Esophagus (tissue), 2 donors: ENCODE measurements at regions not wholly inside any gene's neighbourhood (a gene's known extent, or its start where the extent isn't known, plus 50 kb on each side); places are given as distances from the start of the nearest gene placed in this dataset.

Experiments
- H3K27ac ChIP-seq, 2 donors: one replicate each; pipeline ENCODE4 v1.5.1; 2013; ENCODE audit warnings: low read depth in 2 of 2, mild to moderate bottlenecking in 2 of 2, inconsistent platforms in 1 of 2, low read length in 1 of 2, moderate library complexity in 1 of 2
- H3K27me3 ChIP-seq, 2 donors: one replicate each; pipeline ENCODE4 v1.6.1; 2013; ENCODE audit warnings: low read length in 2 of 2, control low read depth in 1 of 2, mild to moderate bottlenecking in 1 of 2; ENCODE audit not compliant: insufficient read depth in 2 of 2, control insufficient read depth in 1 of 2
- H3K36me3 ChIP-seq, 2 donors: one replicate each; pipeline ENCODE4 v1.6.1; 2013; ENCODE audit warnings: low read length in 1 of 2; ENCODE audit not compliant: control insufficient read depth in 2 of 2, insufficient read depth in 2 of 2
- H3K4me1 ChIP-seq, 2 donors: one replicate each; pipeline ENCODE4 v1.6.1; 2013; ENCODE audit warnings: low read length in 1 of 2; ENCODE audit not compliant: control insufficient read depth in 2 of 2, insufficient read depth in 2 of 2
- H3K4me3 ChIP-seq, 2 donors: one replicate each; pipeline ENCODE4 v1.5.1; 2013; ENCODE audit warnings: low read length in 2 of 2, mild to moderate bottlenecking in 2 of 2, low read depth in 1 of 2, moderate library complexity in 1 of 2
- H3K9me3 ChIP-seq, 2 donors: one replicate each; pipeline ENCODE4 v1.6.1; 2013; ENCODE audit warnings: mild to moderate bottlenecking in 2 of 2, low read depth in 1 of 2, low read length in 1 of 2, moderate library complexity in 1 of 2; ENCODE audit not compliant: control insufficient read depth in 2 of 2, insufficient read depth in 1 of 2
- WGBS, 2 donors: extraction: QIAGEN DNeasy Blood & Tissue Kit; methylation state at CpG; one replicate each; pipeline ENCODE4 v1.1.7; 2013; 5-methylcytosine and 5-hydroxymethylcytosine counted together
- donor health status: healthy with polysubstance abuse.
- donor health status: Bipolar disorder and iron deficiency.

DNA sequence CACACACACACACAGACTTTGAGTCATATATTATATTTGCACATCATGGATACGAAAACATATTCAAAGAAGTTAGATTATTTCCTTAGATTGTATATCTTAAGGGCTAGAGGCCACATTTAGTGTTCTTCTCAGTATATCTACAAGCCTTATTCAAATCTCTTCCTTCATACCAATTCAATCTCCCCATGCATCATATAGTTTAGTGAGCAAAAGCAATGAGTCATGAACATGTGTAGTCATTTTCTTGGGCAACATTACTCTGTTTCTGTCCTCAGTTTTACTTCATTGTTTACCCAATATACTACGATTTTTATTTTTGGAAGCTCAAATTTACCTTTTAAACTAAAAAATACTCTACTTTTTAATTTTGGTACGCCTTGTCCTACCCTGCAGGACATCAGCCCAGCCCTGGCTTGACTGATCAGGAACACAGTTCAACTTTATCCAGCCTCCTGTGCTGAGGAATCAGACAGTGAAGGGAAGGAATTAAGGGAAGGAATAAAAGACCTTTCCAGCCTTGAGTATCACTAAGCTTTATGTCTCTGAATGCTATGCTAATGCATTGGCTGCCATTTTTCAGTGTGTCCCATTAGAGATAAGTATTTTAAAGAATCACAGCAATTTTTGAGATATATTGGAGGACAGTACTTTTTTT, 101.7 kb upstream of the FST start:
- Histone ChIP-seq H3K4me1 (no peaks in the 10 kb centered on the region), H3K4me3 (no peak overlapping the region), H3K27ac (no peak overlapping the region), H3K27me3 (no peaks in the 10 kb centered on the region), H3K36me3 (no peaks in the 10 kb centered on the region), H3K9me3 (no peaks in the 10 kb centered on the region)
- WGBS, 2 donors, result 55 to 64% methylated on average over 3 of the region's 3 CpGs

DNA sequence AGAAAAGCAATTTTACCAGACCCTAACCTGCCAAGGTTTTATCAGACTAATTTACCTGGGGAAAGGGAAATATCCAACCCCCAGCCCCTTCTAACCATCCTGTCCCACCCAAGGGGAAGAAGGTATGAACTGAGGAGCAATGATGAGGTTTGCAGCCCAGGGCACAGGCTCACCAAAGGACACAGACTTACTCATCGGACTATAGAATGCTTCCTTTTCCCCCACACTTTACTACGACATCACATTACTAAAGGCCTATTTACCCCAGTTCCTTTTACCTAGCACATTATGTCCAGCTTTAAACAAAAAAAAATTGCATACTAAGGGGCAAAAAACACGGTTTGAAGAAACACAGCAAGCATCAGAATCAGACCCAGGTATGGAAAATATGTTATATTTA, 94.1 kb upstream of the FST start:
- no peaks in the 10 kb centered on the region for H3K27me3 ChIP-seq
- no peaks in the 10 kb centered on the region for H3K9me3 ChIP-seq
- H3K4me1 ChIP-seq, result no peaks in the 10 kb centered on the region
- H3K36me3 ChIP-seq, result no peaks in the 10 kb centered on the region
- no peak overlapping the region for H3K27ac ChIP-seq
- WGBS, 2 donors, result 79 to 91% methylated on average over 3 of the region's 3 CpGs
- no peak overlapping the region for H3K4me3 ChIP-seq

DNA sequence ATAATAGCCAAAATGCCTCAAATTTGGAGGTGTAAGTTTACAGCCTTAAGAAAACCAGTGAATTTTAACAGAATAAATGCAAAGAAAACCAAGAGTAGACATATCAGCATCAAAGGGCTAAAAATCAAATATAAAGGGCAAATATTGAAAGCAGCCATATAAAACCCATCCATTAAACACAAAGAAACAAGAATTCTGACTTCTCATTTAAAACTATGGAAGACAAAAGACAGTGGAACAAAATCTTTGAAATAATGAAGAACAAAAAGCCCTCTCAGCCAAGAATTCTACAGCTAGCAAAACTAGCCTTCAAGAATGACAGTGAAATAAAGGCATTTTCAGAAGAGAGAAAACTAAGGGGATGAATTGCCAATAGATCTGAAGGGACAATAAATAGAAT, 91.3 kb upstream of the FST start:
- no peaks in the 10 kb centered on the region for H3K4me1 ChIP-seq
- H3K36me3 ChIP-seq, result no peaks in the 10 kb centered on the region
- H3K27ac ChIP-seq, result no peak overlapping the region
- no peaks in the 10 kb centered on the region for H3K9me3 ChIP-seq
- H3K4me3 ChIP-seq, result no peak overlapping the region
- no peaks in the 10 kb centered on the region for H3K27me3 ChIP-seq

DNA sequence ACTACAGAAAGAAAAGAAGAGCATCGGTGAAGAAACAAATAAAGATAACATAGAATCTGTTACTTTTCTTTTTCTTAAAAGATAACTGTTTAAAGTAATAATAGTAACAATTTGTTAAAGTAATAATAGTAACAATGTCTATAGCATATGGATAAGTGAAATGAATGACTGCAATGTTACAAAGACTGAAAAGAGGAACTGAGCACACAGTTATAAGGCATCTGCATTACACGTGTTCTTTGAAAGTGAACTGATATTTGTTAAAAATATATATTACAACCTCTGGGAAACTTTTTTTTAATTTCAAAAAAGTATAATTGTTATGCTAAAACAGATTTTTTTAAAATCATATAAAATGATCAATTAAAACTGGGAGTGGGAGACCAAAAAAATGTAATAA, 88.4 kb upstream of the FST start:
- Histone ChIP-seq H3K9me3 (no peaks in the 10 kb centered on the region), H3K27ac (no peak overlapping the region), H3K27me3 (no peaks in the 10 kb centered on the region), H3K36me3 (no peaks in the 10 kb centered on the region), H3K4me3 (no peak overlapping the region), H3K4me1 (no peaks in the 10 kb centered on the region)
- 88 to 89% methylated on average over 2 of the region's 2 CpGs for WGBS, 2 donors

DNA sequence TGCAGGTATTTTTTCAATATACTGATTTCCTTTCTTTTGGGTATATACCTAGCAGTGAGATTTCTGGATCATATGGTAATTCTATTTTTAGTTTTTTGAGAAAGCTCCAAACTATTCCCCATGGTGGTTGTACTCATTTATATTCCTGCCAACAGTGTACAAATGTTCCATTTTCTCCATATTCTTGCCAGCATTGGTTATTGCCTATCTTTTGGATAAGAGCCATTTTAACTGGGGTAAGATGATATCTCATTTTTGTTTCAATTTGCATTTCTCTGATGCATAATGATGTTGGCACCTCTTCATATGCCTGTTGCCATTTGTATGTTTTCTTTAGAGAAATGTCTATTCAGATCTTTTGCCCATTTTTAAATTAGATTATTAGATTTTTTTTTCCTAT, 85.6 kb upstream of the FST start:
- no peak overlapping the region for H3K27ac ChIP-seq
- no peaks in the 10 kb centered on the region for H3K9me3 ChIP-seq
- no peaks in the 10 kb centered on the region for H3K36me3 ChIP-seq

DNA sequence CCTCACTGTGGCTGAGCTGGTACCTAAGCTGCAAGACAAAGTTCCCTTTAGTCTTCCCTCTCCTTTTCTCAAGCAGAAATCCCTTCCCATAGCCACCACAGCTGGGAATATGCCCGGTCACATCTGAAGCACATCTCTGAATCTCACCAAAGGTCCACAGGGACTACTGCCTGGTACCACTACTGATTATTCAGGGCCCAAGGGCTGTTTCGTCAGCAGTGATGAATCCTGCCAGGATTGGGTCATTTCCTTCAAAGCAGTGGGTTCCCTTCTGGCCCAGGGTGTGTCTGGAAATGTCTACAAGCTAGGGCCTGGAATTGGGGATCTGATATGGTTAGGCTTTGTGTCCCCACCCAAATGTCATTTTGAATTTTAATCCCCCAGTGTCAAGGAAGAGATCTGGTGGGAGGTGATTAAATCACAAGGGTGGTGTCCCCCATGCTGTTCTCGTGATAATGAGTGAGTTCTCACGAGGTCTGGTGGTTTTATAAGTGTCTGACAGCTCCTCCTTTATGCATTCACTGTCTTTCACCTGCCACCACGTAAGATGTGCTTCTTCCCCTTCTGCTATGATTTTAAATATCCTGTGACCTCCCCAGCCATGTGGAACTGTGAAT, 83.2 kb upstream of the FST start:
- Histone ChIP-seq H3K27ac (no peak overlapping the region), H3K9me3 (no peaks in the 10 kb centered on the region), H3K27me3 (no peaks in the 10 kb centered on the region), H3K36me3 (no peaks in the 10 kb centered on the region), H3K4me1 (no peaks in the 10 kb centered on the region), H3K4me3 (no peak overlapping the region)
- 60 to 83% methylated on average over 5 of the region's 5 CpGs for WGBS, 2 donors

More for the DNA sequence above, 85.6 kb upstream of the FST start:
- Histone ChIP-seq H3K4me3 (no peak overlapping the region), H3K27me3 (no peaks in the 10 kb centered on the region), H3K4me1 (no peaks in the 10 kb centered on the region)

DNA sequence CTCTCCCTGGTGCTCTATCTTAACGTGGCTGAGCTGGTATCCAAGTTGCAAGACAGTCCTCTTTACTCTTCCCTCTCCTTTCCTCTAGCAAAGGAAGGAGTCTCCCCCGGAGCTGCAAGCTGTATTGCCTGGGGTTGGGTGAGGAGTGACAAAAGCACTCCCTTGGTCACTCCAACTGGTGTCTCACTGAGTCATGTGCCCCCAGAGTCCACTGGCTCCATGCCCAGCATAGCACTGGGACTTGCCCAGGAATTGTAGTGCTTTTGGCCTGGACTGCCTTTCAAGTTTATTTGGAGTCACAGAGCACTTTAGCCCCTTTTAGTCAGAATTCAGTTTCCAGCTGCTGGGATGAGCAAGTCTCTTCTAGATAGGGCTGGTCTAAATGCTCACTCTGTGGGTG, 82.6 kb upstream of the FST start:
- WGBS, 2 donors, result 24 to 66% methylated on average over 2 of the region's 2 CpGs
- H3K27me3 ChIP-seq, result no peaks in the 10 kb centered on the region
- H3K36me3 ChIP-seq, result no peaks in the 10 kb centered on the region
- no peaks in the 10 kb centered on the region for H3K4me1 ChIP-seq
- H3K4me3 ChIP-seq, result no peak overlapping the region
- no peaks in the 10 kb centered on the region for H3K9me3 ChIP-seq
- H3K27ac ChIP-seq, result no peak overlapping the region

DNA sequence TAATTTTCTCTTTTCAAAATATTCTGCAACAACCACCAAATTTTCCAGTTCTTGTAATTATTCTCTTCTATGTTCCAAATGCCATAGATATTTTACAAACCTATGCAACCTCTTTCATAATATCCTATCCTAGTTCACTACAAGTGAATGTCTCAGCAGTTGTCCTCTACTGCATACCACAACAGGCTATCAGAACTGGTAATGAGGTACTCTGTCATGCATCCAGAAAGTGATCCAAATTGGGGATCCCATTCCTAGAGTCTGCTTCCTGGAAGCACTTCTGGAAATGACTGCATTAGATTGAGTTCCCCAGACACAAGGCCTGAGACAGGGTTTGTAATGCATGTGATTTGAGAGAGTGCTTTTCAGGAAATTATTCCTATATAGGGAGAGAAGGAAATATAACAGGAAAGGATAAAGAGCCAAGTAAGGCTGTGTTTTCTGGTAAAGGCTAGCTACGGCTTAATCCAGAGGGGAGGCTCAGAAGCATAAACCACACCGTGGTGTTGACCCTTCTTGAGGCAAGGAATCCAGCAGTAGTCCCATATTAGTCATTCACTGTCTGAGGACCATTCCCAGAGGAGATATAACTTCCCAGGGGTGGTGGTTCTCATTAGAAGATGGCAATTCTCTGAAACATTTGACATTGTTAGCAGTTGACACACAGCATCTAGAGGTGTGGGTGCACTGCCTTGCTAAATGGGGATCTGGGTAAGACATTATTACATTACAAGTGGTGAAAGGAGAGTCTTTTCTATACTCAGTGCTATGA, 80.3 kb upstream of the FST start:
- WGBS, 2 donors, result 73 to 76% methylated on average over 2 of the region's 2 CpGs
- Histone ChIP-seq H3K36me3 (no peaks in the 10 kb centered on the region), H3K4me1 (no peaks in the 10 kb centered on the region), H3K4me3 (no peak overlapping the region), H3K9me3 (no peaks in the 10 kb centered on the region), H3K27ac (no peak overlapping the region), H3K27me3 (no peaks in the 10 kb centered on the region)

DNA sequence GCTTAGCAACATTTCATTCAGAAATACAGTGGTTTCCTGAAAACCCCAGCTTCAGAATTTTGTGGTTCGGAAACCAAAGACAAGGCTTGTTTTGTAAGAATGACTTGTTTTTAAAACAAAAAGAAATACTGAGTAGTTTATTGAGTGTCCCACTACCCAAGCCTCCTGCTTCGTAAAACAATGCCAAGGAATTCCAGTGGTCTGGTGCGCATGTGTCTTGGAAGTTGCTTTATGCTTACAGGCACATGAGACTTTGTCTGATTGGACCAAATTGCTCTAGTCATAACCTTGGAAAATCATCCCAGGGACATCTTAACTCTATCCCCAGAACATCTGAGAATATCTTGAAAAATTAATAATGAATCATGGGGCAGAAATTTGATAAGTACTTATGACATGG, 77.1 kb upstream of the FST start:
- no peaks in the 10 kb centered on the region for H3K27me3 ChIP-seq
- H3K4me3 ChIP-seq, result no peak overlapping the region
- no peaks in the 10 kb centered on the region for H3K4me1 ChIP-seq
- no peaks in the 10 kb centered on the region for H3K36me3 ChIP-seq
- no peaks in the 10 kb centered on the region for H3K9me3 ChIP-seq
- H3K27ac ChIP-seq, result no peak overlapping the region
- WGBS, 2 donors, result 81 to 87% methylated on average over 3 of the region's 3 CpGs

DNA sequence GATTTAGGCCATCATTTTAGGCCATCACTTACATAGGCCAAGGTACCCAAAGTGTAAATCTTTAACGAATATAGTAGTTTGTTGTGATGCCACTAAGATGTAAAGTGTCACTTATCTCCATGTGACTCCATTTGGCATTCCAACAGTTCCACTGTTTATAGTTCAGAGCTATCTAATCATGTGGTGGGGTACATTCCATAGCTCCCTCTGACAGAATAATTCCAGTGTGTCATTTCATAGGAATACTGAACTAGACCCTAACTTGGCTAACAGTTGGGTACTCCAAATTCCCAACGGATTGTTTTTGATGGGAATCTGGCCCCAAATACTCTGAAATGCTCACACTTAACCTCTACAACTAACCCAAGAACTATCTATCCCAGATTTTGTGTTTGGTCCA, 76.7 kb upstream of the FST start:
- WGBS, 2 donors, result 59 to 65% methylated on average over 2 of the region's 2 CpGs

More for the DNA sequence above, 76.7 kb upstream of the FST start:
- no peaks in the 10 kb centered on the region for H3K9me3 ChIP-seq
- H3K27ac ChIP-seq, result no peak overlapping the region
- H3K36me3 ChIP-seq, result no peaks in the 10 kb centered on the region
- H3K4me3 ChIP-seq, result no peak overlapping the region
- H3K4me1 ChIP-seq, result no peaks in the 10 kb centered on the region
- no peaks in the 10 kb centered on the region for H3K27me3 ChIP-seq
